Ishikawa (cell line): ENCODE measurements at regions not wholly inside any gene's neighbourhood (a gene's known extent, or its start where the extent isn't known, plus 50 kb on each side); places are given as distances from the start of the nearest gene placed in this dataset.

ENCODE experiments used
- CEBPB ChIP-seq: IDR thresholded peaks from 2 replicates; pipeline ENCODE4 v1.6.1; 2012
- CREB1 ChIP-seq: IDR thresholded peaks from 2 replicates; pipeline ENCODE4 v1.6.1; 2012; ENCODE audit warnings: low read depth
- EGR1 ChIP-seq: IDR thresholded peaks from 2 replicates; pipeline ENCODE4 v1.6.1; 2012
- EP300 ChIP-seq: IDR thresholded peaks from 2 replicates; pipeline ENCODE4 v1.6.1; 2012; ENCODE audit warnings: borderline replicate concordance
- FOXM1 ChIP-seq: IDR thresholded peaks from 2 replicates; pipeline ENCODE4 v1.6.1; 2012; ENCODE audit warnings: low read depth, borderline replicate concordance
- NFIC ChIP-seq: IDR thresholded peaks from 2 replicates; pipeline ENCODE4 v1.6.1; 2012
- RAD21 ChIP-seq: IDR thresholded peaks from 2 replicates; pipeline ENCODE4 v1.6.1; 2012; ENCODE audit warnings: low read depth
- TAF1 ChIP-seq: IDR thresholded peaks from 2 replicates; pipeline ENCODE4 v1.6.1; 2012; ENCODE audit warnings: low read depth, mild to moderate bottlenecking
- TCF12 ChIP-seq: IDR thresholded peaks from 2 replicates; pipeline ENCODE4 v1.6.1; 2012; ENCODE audit warnings: low read depth
- TEAD4 ChIP-seq: IDR thresholded peaks from 2 replicates; pipeline ENCODE4 v1.6.1; 2012
- YY1 ChIP-seq: IDR thresholded peaks from 2 replicates; pipeline ENCODE4 v1.6.1; 2012; ENCODE audit warnings: low read depth
- ZBTB7A ChIP-seq: IDR thresholded peaks from 2 replicates; pipeline ENCODE4 v1.6.1; 2012; ENCODE audit warnings: low read depth
- TF ChIP-seq, protein P1 (sequence below): IDR thresholded peaks from 2 replicates; pipeline ENCODE4 v1.6.1; 2012
- TF ChIP-seq, protein P2 (sequence below): IDR thresholded peaks from 2 replicates; pipeline ENCODE4 v1.6.1; 2012
- TF ChIP-seq, protein P3 (sequence below): IDR thresholded peaks from 2 replicates; pipeline ENCODE4 v1.6.1; 2012; ENCODE audit warnings: low read depth, mild to moderate bottlenecking

DNA sequence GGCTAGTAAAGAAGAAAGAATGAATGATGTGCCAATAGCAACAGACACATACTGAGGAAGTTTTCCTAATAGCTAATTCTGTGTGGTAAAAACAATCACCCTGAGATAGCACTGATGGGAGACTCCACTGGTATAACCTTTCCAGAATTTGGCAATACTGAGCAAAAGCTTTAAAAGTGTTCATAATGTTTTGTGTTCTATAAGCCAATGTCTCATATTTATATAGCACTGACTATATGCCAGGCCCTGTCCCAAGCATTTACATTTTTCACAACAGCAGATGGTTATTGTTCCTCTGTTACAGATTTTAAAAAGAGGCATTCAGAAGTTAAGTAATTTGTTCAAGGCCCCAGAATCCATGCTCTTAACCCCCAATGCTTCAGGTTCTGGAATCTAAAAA, 108.0 kb upstream of the DST start:
- TF ChIP-seq TAF1 (no peak), CEBPB (no peak), FOXM1 (no peak), YY1 (no peak)
- TF ChIP-seq, protein P1, sequence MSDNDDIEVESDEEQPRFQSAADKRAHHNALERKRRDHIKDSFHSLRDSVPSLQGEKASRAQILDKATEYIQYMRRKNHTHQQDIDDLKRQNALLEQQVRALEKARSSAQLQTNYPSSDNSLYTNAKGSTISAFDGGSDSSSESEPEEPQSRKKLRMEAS: no peak

DNA sequence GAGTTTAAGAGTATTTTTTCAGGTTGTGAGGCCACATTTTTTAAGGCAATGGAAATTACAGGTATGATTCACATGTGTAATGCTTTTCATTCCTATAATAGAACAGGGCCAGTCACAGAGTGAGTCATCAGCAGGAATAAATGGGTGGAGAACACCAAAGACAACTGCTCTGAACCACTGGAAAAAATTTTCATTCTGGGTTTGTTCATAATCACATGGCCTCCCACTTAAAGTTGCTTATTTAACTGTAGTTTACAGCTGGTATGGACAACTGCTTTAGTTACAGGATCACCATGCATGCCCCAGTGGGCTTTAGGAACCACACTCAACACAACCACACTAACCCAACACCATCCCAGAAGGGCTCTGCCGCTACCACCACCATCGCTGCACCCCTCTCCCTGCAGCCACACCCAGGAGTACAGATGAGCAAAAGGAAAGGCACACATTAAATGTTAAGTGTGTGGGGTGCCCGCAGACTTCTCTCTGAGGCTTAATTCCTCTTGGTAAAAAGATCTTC, 107.0 kb upstream of the DST start:
- TF ChIP-seq FOXM1 (no peak), RAD21 (no peak), YY1 (no peak), TAF1 (no peak), CEBPB (no peak), CREB1 (no peak), TEAD4 (no peak), ZBTB7A (no peak), EGR1 (no peak), NFIC (no peak)
- TF ChIP-seq, protein P2, sequence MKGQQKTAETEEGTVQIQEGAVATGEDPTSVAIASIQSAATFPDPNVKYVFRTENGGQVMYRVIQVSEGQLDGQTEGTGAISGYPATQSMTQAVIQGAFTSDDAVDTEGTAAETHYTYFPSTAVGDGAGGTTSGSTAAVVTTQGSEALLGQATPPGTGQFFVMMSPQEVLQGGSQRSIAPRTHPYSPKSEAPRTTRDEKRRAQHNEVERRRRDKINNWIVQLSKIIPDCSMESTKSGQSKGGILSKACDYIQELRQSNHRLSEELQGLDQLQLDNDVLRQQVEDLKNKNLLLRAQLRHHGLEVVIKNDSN: no peak

DNA sequence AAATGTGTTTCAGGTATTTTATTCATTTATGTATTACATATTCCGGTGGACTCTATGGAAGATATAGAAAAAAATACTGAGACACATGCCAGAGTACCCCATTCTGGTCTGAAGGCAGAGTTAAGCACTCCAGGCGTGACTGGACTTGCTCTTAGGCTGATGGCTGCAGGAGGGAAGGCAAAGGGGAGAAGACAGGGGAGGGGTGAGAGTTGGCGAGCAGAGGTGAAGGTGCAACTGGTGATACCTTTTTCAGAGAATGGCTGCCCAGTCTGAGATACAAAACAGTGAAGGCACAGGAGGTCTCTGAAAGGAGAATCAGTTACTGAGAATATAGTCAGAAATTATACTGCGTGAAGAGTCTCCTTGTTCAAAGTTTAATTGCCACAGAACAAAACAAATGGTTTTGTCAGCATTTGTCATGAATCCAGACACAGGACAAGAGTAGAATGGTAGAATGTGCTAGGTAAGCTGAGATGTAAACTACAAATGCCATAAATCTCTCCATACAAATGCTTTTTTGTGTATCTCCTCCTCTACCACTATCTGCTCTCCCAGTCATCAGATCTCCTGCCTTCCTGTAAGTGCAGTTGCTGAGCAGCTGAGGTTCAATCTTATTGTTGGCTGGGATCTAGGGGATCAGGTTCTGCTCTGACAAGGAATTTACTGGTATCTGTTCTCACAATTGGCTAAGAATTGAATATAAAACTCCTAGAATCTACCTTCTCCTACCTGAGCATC, 104.2 kb upstream of the DST start:
- no peak for TF ChIP-seq TCF12
- no peak for TF ChIP-seq EGR1
- TF ChIP-seq, protein P3, sequence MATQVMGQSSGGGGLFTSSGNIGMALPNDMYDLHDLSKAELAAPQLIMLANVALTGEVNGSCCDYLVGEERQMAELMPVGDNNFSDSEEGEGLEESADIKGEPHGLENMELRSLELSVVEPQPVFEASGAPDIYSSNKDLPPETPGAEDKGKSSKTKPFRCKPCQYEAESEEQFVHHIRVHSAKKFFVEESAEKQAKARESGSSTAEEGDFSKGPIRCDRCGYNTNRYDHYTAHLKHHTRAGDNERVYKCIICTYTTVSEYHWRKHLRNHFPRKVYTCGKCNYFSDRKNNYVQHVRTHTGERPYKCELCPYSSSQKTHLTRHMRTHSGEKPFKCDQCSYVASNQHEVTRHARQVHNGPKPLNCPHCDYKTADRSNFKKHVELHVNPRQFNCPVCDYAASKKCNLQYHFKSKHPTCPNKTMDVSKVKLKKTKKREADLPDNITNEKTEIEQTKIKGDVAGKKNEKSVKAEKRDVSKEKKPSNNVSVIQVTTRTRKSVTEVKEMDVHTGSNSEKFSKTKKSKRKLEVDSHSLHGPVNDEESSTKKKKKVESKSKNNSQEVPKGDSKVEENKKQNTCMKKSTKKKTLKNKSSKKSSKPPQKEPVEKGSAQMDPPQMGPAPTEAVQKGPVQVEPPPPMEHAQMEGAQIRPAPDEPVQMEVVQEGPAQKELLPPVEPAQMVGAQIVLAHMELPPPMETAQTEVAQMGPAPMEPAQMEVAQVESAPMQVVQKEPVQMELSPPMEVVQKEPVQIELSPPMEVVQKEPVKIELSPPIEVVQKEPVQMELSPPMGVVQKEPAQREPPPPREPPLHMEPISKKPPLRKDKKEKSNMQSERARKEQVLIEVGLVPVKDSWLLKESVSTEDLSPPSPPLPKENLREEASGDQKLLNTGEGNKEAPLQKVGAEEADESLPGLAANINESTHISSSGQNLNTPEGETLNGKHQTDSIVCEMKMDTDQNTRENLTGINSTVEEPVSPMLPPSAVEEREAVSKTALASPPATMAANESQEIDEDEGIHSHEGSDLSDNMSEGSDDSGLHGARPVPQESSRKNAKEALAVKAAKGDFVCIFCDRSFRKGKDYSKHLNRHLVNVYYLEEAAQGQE: no peak
- no peak for TF ChIP-seq EP300
- TF ChIP-seq, protein P2: no peak
- no peak for TF ChIP-seq TAF1
- no peak for TF ChIP-seq NFIC
- TF ChIP-seq TEAD4: no peak
- TF ChIP-seq CREB1: no peak
- TF ChIP-seq RAD21: no peak
- no peak for TF ChIP-seq ZBTB7A
- TF ChIP-seq CEBPB: no peak
- TF ChIP-seq FOXM1: no peak
- TF ChIP-seq, protein P1: no peak
- TF ChIP-seq YY1: no peak

DNA sequence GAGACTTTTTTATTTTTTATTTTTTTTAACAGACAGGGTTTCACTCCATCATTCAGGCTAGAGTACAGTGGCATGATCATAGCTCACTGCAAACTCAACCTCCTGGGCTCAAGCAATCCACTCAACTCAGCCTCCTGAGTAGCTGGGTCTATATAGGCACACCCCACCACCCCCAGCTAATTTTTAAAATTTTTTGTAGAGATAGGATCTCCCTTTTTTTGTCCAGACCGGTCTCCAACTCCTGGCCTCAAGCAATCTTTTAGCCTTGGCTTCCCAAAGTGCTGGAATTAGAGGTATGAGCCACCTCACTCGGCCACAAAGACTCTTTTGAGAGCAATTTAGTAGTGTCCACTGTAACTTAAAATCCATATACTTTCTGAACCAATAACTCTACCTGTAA, 103.3 kb upstream of the DST start:
- TF ChIP-seq NFIC: no peak

DNA sequence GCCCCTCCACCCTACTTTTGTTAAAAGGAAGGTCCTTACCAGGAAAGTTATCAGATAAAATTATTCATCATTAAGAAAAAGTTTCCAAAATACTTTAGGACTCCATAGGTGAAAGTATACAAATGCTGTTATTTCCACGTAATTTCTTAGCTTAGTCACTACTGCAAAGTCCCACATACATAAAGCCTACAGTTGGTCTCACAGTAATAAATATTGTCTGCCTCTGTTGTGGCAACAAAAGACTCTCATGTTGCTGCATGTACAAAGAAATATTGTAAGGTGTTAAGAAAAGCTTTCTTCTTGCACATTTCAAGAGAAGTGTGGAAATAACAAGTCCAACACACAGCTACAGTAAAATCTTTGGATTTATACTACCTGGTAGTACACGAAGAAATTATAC, 102.4 kb upstream of the DST start:
- TF ChIP-seq YY1 (no peak), FOXM1 (no peak), EGR1 (no peak), TEAD4 (no peak), NFIC (no peak), CREB1 (no peak), ZBTB7A (no peak), TAF1 (no peak), EP300 (no peak), RAD21 (no peak), TCF12 (no peak), CEBPB (no peak)
- TF ChIP-seq, protein P2: no peak
- TF ChIP-seq, protein P3: no peak
- TF ChIP-seq, protein P1: no peak
